ENCODE measurements at regions not wholly inside any gene's neighbourhood (a gene's known extent, or its start where the extent isn't known, plus 50 kb on each side); places are given as distances from the start of the nearest gene placed in this dataset.
"Not testable (repeated sequence)": the region's sequence is repeated elsewhere in the genome, so short reads cannot be mapped to it uniquely, and the experiment has no call there.

DNA sequence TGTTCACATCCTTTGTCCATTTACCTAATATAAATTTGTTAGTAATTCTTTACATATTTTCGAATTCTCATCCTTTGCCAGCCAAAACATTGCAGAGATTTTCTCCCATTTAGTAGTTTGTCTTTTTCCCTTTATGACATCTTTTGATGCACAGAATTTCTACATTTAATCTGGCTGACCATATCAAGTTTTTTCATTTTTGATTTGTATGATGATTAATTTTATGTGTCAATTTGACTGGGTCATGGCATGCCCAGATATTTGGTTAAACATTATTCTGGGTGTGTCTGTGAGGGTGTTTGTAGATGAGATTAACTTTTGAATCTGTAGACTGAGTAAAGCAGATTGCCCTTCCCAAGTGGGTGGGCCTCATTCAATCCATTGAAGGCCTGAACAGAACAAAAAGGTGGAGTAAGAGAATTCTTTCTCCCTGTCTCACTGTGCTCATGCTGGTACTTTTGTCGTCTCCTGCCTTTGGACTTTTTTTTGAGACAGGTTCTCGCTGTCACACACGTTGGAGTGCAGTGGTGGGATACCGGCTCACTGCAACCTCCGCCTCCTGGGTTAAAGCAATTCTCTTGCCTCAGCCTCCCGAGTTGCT lies 72.1 kb upstream of the EPB41L1 start:
- no peaks in the 10 kb centered on the region for H3K36me3 ChIP-seq (ENCODE audit: control insufficient read depth in 2 of 2, insufficient read depth in 2 of 2, low read length in 2 of 2)
- H3K4me1 ChIP-seq (ENCODE audit: control insufficient read depth in 2 of 2, insufficient read depth in 2 of 2, low read length in 2 of 2), result peaks cover 17 to 22% of the 10 kb centered on the region in 2 donors
- H3K9me3 ChIP-seq (ENCODE audit: control insufficient read depth in 2 of 2, low read length in 2 of 2), result no peaks in the 10 kb centered on the region
- H3K4me3 ChIP-seq (ENCODE audit: low read length in 2 of 2), result no peak overlapping the region
- H3K27ac ChIP-seq (ENCODE audit: low read depth in 2 of 2, low read length in 2 of 2), result peak overlapping the region in 1 of 2 donors; percentile 32
- no peak overlapping the region for H3K9ac ChIP-seq (ENCODE audit: low read depth in 1 of 2, low read length in 2 of 2)
- H3K27me3 ChIP-seq (ENCODE audit: control insufficient read depth in 2 of 2, insufficient read depth in 2 of 2, low read length in 2 of 2), result no peaks in the 10 kb centered on the region

DNA sequence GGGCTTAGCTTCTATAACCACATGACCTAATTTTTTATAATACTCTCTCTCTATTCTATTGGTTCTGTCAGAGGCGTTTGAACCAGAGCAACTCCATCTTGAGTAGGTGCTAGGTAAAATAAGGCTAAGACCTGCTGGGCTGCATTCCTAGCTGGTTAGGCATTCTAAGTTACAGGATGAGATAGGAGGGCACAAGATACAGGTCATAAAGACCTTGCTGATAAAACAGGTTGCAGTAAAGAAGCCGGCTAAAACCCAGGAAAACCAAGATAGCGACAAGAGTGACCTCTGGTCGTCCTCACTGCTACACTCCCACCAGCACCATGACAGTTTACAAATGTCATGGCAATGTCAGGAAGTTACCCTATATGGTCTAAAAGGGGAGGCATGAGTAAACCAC lies 71.3 kb upstream of the EPB41L1 start:
- H3K36me3 ChIP-seq (ENCODE audit: control insufficient read depth in 2 of 2, insufficient read depth in 2 of 2, low read length in 2 of 2); H3K27me3 ChIP-seq (ENCODE audit: control insufficient read depth in 2 of 2, insufficient read depth in 2 of 2, low read length in 2 of 2); H3K4me3 ChIP-seq (ENCODE audit: low read length in 2 of 2); H3K9ac ChIP-seq (ENCODE audit: low read depth in 1 of 2, low read length in 2 of 2); H3K9me3 ChIP-seq (ENCODE audit: control insufficient read depth in 2 of 2, low read length in 2 of 2): not testable (repeated sequence)
- Histone ChIP-seq H3K4me1 (ENCODE audit: control insufficient read depth in 2 of 2, insufficient read depth in 2 of 2, low read length in 2 of 2) (peaks cover 17 to 22% of the 10 kb centered on the region in 2 donors), H3K27ac (ENCODE audit: low read depth in 2 of 2, low read length in 2 of 2) (peak overlapping the region in 1 of 2 donors; percentile 26)

DNA sequence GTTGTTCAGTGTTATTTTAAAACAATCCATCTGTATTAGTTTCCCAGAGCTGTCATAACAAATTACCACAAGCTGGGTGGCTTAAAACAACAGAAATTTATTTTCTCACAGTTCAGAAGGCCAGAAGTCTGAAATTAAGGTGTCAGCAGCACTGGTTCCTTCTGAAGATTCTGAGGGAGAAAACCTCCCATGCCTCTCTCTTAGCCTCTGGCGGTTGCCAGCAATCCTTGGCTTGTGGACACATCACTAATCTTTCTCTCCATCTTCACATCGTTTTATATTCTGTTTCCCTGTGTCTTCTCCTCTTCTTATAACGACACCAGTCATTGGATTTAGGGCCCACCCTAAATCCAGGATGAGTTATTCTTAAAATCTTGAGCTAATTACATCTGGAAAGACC lies 70.2 kb upstream of the EPB41L1 start:
- Histone ChIP-seq H3K27me3 (ENCODE audit: control insufficient read depth in 2 of 2, insufficient read depth in 2 of 2, low read length in 2 of 2) (no peaks in the 10 kb centered on the region), H3K36me3 (ENCODE audit: control insufficient read depth in 2 of 2, insufficient read depth in 2 of 2, low read length in 2 of 2) (no peaks in the 10 kb centered on the region), H3K9me3 (ENCODE audit: control insufficient read depth in 2 of 2, low read length in 2 of 2) (no peaks in the 10 kb centered on the region), H3K27ac (ENCODE audit: low read depth in 2 of 2, low read length in 2 of 2) (no peak overlapping the region), H3K4me1 (ENCODE audit: control insufficient read depth in 2 of 2, insufficient read depth in 2 of 2, low read length in 2 of 2) (peaks cover 17 to 22% of the 10 kb centered on the region in 2 donors), H3K4me3 (ENCODE audit: low read length in 2 of 2) (no peak overlapping the region), H3K9ac (ENCODE audit: low read depth in 1 of 2, low read length in 2 of 2) (no peak overlapping the region)

DNA sequence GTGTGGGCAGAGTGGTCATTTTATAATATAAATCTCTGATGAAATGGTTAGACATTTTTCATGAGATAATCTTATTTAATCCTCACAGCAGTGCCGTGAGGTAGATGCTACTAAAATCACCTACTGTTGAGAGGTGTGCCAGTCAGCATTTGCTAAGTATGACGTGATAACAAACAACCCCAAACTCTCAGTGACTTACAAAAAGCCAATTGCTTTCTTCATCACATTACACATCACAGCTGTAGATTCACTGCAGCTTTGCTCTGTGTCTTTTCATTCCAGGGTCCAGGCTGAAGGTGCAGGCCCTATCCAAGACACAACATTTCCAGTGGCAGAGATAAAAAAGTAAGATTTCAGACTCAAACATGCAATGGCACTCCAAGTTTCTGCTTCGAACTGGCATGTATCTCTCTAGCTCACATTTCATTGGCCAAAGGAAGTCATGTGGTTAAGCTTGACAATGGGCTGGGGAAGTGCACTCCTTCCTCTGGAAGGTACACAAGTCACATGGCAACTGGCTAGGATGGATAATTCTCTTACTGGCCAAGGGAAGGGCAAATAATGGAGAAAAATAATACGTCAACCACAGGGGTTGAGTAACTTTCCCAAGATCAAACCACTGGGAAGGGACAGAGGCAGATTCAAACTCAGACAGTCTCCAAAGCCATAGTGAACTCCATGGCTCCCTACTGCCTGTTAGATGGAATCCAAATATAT lies 69.5 kb upstream of the EPB41L1 start:
- no peaks in the 10 kb centered on the region for H3K27me3 ChIP-seq (ENCODE audit: control insufficient read depth in 2 of 2, insufficient read depth in 2 of 2, low read length in 2 of 2)
- no peaks in the 10 kb centered on the region for H3K9me3 ChIP-seq (ENCODE audit: control insufficient read depth in 2 of 2, low read length in 2 of 2)
- peaks cover 17 to 22% of the 10 kb centered on the region in 2 donors for H3K4me1 ChIP-seq (ENCODE audit: control insufficient read depth in 2 of 2, insufficient read depth in 2 of 2, low read length in 2 of 2)
- H3K27ac ChIP-seq (ENCODE audit: low read depth in 2 of 2, low read length in 2 of 2), result peak overlapping the region; percentile 72 to 83
- no peak overlapping the region for H3K9ac ChIP-seq (ENCODE audit: low read depth in 1 of 2, low read length in 2 of 2)
- H3K36me3 ChIP-seq (ENCODE audit: control insufficient read depth in 2 of 2, insufficient read depth in 2 of 2, low read length in 2 of 2), result no peaks in the 10 kb centered on the region
- H3K4me3 ChIP-seq (ENCODE audit: low read length in 2 of 2), result no peak overlapping the region

DNA sequence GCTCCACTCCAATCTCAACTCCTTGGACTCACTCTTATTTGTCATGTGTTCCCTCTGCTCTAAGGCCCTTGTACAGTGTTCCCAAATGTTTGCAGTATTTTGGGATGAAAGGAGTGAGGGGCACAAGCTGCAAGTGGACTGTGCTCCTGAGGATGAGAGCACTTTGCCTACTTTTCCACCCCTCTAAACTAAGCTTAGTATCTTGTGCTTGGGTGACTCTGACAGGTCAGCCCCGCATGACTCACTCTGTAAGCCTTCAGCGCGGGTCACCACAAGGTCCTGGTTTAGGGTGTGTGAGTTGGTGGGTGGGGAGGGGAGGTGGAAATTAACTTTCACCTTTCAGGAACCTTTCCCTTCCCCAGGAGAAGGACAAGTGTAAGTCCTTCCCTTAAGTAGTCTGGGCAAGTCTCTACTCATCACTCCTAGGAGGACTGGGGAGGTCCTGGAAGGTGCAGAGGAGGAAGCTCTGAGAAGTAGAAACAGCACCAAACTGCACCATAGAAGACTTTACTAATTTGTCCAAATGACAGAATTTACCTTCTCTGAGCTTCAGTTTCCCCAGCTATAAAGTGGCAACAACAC lies 68.8 kb upstream of the EPB41L1 start:
- H3K27me3 ChIP-seq (ENCODE audit: control insufficient read depth in 2 of 2, insufficient read depth in 2 of 2, low read length in 2 of 2), result no peaks in the 10 kb centered on the region
- no peak overlapping the region for H3K9ac ChIP-seq (ENCODE audit: low read depth in 1 of 2, low read length in 2 of 2)
- peaks cover 17 to 22% of the 10 kb centered on the region in 2 donors for H3K4me1 ChIP-seq (ENCODE audit: control insufficient read depth in 2 of 2, insufficient read depth in 2 of 2, low read length in 2 of 2)
- no peaks in the 10 kb centered on the region for H3K9me3 ChIP-seq (ENCODE audit: control insufficient read depth in 2 of 2, low read length in 2 of 2)
- no peaks in the 10 kb centered on the region for H3K36me3 ChIP-seq (ENCODE audit: control insufficient read depth in 2 of 2, insufficient read depth in 2 of 2, low read length in 2 of 2)
- no peak overlapping the region for H3K4me3 ChIP-seq (ENCODE audit: low read length in 2 of 2)
- H3K27ac ChIP-seq (ENCODE audit: low read depth in 2 of 2, low read length in 2 of 2), result peak overlapping the region; percentile 72 to 83

DNA sequence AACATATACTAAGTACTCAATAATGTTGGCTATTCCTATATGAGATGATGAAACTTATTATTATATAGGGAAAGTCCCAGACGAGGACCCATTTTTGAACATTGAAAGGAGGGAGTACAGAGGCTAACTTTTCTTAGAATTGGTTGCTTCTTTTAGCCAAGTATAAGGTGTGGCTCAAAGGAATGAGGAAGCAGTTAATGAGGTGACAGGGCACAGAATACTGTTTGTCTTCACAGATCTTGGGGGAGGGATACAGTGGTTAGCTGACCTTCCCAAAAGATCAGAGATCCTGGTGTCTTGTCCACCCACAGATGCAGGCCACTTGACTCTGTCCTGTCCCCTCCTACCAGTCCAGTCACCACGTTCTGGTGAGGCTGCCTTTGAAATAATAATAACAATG lies 67.8 kb upstream of the EPB41L1 start:
- Histone ChIP-seq H3K4me3 (ENCODE audit: low read length in 2 of 2) (peak overlapping the region in 1 of 2 donors; percentile 5), H3K4me1 (ENCODE audit: control insufficient read depth in 2 of 2, insufficient read depth in 2 of 2, low read length in 2 of 2) (peaks cover 19 to 28% of the 10 kb centered on the region in 2 donors), H3K36me3 (ENCODE audit: control insufficient read depth in 2 of 2, insufficient read depth in 2 of 2, low read length in 2 of 2) (no peaks in the 10 kb centered on the region), H3K9me3 (ENCODE audit: control insufficient read depth in 2 of 2, low read length in 2 of 2) (no peaks in the 10 kb centered on the region), H3K27me3 (ENCODE audit: control insufficient read depth in 2 of 2, insufficient read depth in 2 of 2, low read length in 2 of 2) (no peaks in the 10 kb centered on the region), H3K9ac (ENCODE audit: low read depth in 1 of 2, low read length in 2 of 2) (peak overlapping the region in 1 of 2 donors; percentile 38), H3K27ac (ENCODE audit: low read depth in 2 of 2, low read length in 2 of 2) (peak overlapping the region; percentile 55 to 83)

DNA sequence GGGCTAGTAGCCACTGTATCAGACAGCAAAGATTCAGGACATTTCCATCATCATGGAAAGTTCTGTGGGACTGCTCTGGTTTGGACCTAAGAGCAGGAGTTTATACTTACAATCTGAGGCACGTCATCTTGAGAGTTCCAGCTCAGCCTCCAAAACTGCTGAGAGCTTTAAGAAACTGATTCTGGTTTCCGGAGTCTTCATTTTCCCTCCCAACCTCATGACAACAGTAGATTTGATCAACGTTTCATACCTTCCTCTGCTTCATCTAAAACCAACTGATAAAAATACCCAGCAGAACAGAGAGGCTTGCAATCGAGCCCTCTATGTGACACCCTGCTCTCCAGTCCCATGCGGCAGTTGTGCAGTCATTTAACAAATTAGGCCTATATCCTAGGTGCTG lies 64.3 kb upstream of the EPB41L1 start:
- Histone ChIP-seq H3K27me3 (ENCODE audit: control insufficient read depth in 2 of 2, insufficient read depth in 2 of 2, low read length in 2 of 2) (peaks cover 0 to 2% of the 10 kb centered on the region in 2 donors), H3K4me3 (ENCODE audit: low read length in 2 of 2) (no peak overlapping the region), H3K9ac (ENCODE audit: low read depth in 1 of 2, low read length in 2 of 2) (no peak overlapping the region), H3K9me3 (ENCODE audit: control insufficient read depth in 2 of 2, low read length in 2 of 2) (no peaks in the 10 kb centered on the region), H3K4me1 (ENCODE audit: control insufficient read depth in 2 of 2, insufficient read depth in 2 of 2, low read length in 2 of 2) (peaks cover 22 to 36% of the 10 kb centered on the region in 2 donors), H3K36me3 (ENCODE audit: control insufficient read depth in 2 of 2, insufficient read depth in 2 of 2, low read length in 2 of 2) (no peaks in the 10 kb centered on the region), H3K27ac (ENCODE audit: low read depth in 2 of 2, low read length in 2 of 2) (no peak overlapping the region)

DNA sequence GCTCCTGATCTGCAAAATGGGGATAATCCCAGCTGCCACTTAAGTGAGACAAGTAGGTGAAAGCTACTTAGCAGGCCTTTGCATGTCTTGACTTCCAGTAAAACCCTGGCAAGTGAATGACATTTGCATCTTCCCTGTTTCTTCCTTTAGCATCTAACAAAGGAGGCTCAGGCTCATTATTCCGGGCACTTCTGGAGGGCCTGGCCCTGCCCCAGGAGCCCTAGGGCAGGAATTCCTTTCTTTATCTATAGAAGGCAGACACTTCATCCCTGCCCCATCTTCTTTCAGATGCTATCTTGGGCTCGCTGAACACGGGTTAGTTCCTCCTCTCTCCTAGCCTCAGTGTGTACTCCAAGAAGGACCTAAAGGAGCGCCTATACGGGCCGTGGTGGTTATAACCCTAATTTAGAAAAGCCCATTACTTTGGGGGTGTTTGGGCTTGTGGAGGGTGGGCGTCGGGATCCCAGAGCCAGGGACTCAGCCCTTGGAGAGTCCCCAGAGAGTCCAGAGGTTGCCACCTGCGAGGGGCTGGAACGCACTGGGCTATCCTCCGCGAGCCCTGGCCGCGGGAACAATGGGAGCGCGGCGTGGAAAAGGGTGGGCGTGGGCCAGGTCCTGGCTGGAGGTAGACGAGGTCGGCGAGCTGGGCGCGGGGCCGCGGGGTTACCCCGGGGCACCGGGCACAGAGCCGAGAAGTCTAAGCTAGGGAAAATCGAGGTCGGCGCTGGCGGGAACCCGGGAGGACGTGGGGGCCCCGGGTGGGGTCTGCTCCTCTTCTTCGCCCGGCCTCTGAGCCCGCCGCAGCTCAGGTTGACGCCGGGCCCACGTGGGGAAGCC lies 62.8 kb upstream of the EPB41L1 start:
- no peaks in the 10 kb centered on the region for H3K36me3 ChIP-seq (ENCODE audit: control insufficient read depth in 2 of 2, insufficient read depth in 2 of 2, low read length in 2 of 2)
- no peaks in the 10 kb centered on the region for H3K9me3 ChIP-seq (ENCODE audit: control insufficient read depth in 2 of 2, low read length in 2 of 2)
- peaks cover 18 to 45% of the 10 kb centered on the region in 2 donors for H3K4me1 ChIP-seq (ENCODE audit: control insufficient read depth in 2 of 2, insufficient read depth in 2 of 2, low read length in 2 of 2)
- H3K9ac ChIP-seq (ENCODE audit: low read depth in 1 of 2, low read length in 2 of 2), result peak overlapping the region; percentile 49 to 87
- peak overlapping the region; percentile 53 to 59 for H3K4me3 ChIP-seq (ENCODE audit: low read length in 2 of 2)
- peak overlapping the region; percentile 91 for H3K27ac ChIP-seq (ENCODE audit: low read depth in 2 of 2, low read length in 2 of 2)
- H3K27me3 ChIP-seq (ENCODE audit: control insufficient read depth in 2 of 2, insufficient read depth in 2 of 2, low read length in 2 of 2), result peaks cover 0 to 2% of the 10 kb centered on the region in 2 donors

DNA sequence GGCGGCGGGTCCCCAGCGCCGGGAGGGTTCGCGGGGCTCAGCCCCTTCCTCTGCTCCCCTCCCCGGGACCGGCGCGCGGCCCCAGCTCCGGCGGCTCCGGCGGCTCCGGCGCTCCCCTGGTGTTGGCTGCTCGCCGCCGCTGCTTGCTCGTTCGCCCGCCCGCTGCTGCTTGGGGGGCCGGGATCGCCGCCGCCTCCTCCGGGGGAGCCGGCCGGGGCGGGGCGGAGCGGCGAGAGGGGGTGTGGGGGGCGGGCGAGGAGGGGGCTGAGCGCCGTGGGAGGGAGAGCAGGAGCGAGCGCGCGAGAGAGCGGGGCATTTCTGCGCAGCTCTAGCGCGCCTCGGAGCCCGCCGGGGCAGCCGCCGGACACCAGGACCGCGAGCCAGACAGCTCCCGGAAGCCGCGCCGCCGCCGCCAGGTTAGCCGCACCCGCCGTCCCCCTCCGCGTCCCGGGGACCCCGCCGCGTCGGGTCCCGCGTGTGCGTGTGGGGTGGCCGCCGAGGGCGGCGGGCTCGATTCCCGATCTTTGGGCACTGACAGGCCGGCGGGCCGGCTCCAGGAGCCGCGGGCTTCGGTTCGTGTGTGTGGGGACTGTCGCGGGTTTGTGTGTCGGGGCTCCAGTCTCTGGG lies 62.0 kb upstream of the EPB41L1 start:
- Histone ChIP-seq H3K4me3 (ENCODE audit: low read length in 2 of 2) (peak overlapping the region; percentile 88 to 94), H3K9ac (ENCODE audit: low read depth in 1 of 2, low read length in 2 of 2) (peak overlapping the region; percentile 81 to 87), H3K9me3 (ENCODE audit: control insufficient read depth in 2 of 2, low read length in 2 of 2) (no peaks in the 10 kb centered on the region), H3K27ac (ENCODE audit: low read depth in 2 of 2, low read length in 2 of 2) (peak overlapping the region; percentile 91), H3K4me1 (ENCODE audit: control insufficient read depth in 2 of 2, insufficient read depth in 2 of 2, low read length in 2 of 2) (peaks cover 26 to 47% of the 10 kb centered on the region in 2 donors), H3K36me3 (ENCODE audit: control insufficient read depth in 2 of 2, insufficient read depth in 2 of 2, low read length in 2 of 2) (no peaks in the 10 kb centered on the region), H3K27me3 (ENCODE audit: control insufficient read depth in 2 of 2, insufficient read depth in 2 of 2, low read length in 2 of 2) (peaks cover 0 to 2% of the 10 kb centered on the region in 2 donors)
